Activated naive CD4-positive, alpha-beta T cell treated with anti-CD3 and anti-CD28 coated beads for 36 hours (primary cell): ENCODE measurements at regions not wholly inside any gene's neighbourhood (a gene's known extent, or its start where the extent isn't known, plus 50 kb on each side); places are given as distances from the start of the nearest gene placed in this dataset.
A peak's percentile ranks its signal among the peaks of the same experiment; 100 is the strongest.

Experiments used
- CTCF ChIA-PET: fragments of 350-600 bp; sonication (Branson Sonifier 250); formaldehyde crosslinking; loops from one replicate; lab custom pipeline; 2021; ENCODE audit warnings: antibody characterized with exemption; lab: Charles Lee
- DNase-seq: peaks from one replicate; pipeline ENCODE4 v3.0.0-alpha.2; 2020
- H3K27ac Mint-ChIP-seq: one replicate; pipeline ENCODE4 v1.8.0; 2021; ENCODE audit warnings: mild to moderate bottlenecking, mixed read lengths
- H3K27me3 Mint-ChIP-seq: one replicate; pipeline ENCODE4 v1.8.0; 2021; ENCODE audit warnings: low read depth, mixed read lengths
- H3K36me3 Mint-ChIP-seq: one replicate; pipeline ENCODE4 v1.8.0; 2021; ENCODE audit warnings: low read depth, mixed read lengths
- H3K4me1 Mint-ChIP-seq: one replicate; pipeline ENCODE4 v1.8.0; 2021; ENCODE audit warnings: low read depth, mixed read lengths
- H3K4me3 Mint-ChIP-seq: one replicate; pipeline ENCODE4 v1.8.0; 2021; ENCODE audit warnings: mild to moderate bottlenecking, moderate library complexity, mixed read lengths
- H3K9me3 Mint-ChIP-seq: one replicate; pipeline ENCODE4 v1.8.0; 2021; ENCODE audit warnings: mixed read lengths
- intact Hi-C: fragments of 100-400 bp; cut with micrococcal nuclease; formaldehyde crosslinking; loops from one replicate; pipeline ENCODE4 v1.15.1; 2023

DNA sequence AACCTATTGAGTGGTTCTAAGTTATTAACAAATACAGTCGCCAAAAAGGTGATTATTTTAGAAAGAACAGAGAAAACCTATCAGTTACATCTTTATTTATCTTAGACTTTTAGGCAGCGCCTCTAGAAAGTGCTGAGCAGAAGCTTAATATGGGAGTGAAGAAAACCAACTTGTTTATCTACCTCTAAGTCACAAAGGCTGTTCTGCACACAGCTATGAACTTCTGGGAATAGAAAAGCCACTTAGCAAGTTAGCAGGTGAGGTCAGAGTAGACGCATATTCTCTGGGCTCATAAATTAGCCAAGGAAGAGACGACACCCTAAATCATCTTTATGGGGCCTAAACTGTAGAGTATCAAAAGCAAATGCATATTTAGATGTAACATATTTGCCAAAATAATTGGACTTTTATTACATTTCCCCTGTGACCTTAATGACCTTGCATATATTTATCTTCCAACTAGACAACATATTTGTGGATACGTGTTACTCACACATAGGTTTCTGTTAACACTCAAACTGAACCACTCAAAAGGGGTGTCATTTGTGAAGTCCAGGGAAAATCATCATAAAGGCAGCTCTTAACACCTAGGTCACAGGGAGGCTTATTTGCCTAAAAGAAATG is 267.1 kb downstream of the ADGB start:
- no peak for DNase-seq
- Mint-ChIP-seq H3K27me3 (no peaks in the 10 kb centered on the region), H3K9me3 (no peaks in the 10 kb centered on the region), H3K4me3 (no peak overlapping the region), H3K4me1 (peaks cover 2% of the 10 kb centered on the region), H3K27ac (no peak overlapping the region), H3K36me3 (no peaks in the 10 kb centered on the region)
- CTCF ChIA-PET, result interaction anchor here (1.6 kb wide), 1 partner anchor 36 kb away, joined by 4 read pairs; no protein-coding TSS in a partner anchor
- intact Hi-C loops, result no loop called here

DNA sequence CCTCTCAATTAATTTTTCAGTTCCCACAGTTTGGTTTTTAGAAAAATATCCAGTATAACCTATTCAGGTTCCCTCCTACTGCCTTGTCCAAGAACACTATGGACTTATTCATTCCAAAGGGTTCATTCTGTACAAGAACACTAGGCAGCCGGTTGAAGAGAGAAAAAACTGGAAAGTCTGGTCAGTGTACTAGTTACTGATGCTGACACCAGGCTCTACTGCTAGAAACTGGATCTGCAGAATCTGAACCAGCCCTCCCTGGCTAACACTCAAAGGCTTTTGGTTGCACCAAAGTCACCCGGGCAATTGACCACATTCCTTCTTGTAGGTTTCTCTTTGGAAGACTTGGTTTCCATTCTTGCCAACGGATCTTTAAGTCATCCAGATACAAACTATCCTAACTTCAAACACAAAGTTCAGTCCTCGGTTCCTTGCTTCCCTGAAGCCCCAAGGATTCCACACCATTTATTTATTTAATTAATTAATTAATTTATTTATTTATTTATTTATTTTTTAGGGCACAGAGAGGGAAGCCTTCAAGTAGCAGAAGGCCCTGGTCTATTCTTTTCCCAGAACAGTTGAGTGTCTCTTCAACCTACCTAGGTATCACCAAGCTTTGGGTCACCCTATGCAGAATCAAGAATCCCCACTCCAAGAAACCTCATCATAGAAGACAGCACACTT is 268.1 kb downstream of the ADGB start:
- CTCF ChIA-PET, result no interaction called here
- H3K4me1 Mint-ChIP-seq, result peaks cover 4% of the 10 kb centered on the region
- intact Hi-C loops, result no loop called here
- H3K9me3 Mint-ChIP-seq, result no peaks in the 10 kb centered on the region
- H3K4me3 Mint-ChIP-seq, result no peak overlapping the region
- no peaks in the 10 kb centered on the region for H3K27me3 Mint-ChIP-seq
- DNase-seq, result no peak
- no peak overlapping the region for H3K27ac Mint-ChIP-seq
- H3K36me3 Mint-ChIP-seq, result no peaks in the 10 kb centered on the region

DNA sequence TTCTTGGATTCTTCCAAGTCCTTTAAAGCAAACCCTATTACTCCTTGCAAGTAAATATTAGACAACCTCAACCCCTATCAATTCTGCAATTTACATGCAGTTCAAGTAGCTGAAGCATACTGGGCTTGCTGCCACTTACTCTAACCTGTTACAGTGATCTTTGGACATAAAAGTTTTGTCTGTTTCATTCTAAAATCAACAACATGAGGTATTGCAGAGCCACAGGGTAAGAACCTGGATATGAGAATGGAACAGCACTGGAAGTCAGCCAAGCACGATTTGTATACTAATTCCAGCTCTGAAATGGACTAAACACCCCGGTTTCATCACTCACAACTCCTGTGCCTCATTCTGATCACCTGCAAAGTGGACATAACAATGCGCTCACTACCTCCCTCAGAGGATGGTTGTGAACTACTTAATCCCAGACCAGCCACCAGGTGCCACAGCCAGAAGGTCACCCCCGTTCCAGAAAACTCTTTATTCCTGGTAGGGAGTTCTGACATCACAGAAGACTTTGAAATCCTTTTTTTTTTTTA is 270.0 kb downstream of the ADGB start:
- CTCF ChIA-PET, result interaction anchor here (1.5 kb wide), 1 partner anchor 10 kb away, joined by 5 read pairs; no protein-coding TSS in a partner anchor
- no peak for DNase-seq
- intact Hi-C loops, result no loop called here
- no peak overlapping the region for H3K4me3 Mint-ChIP-seq
- H3K36me3 Mint-ChIP-seq, result no peaks in the 10 kb centered on the region
- H3K27me3 Mint-ChIP-seq, result no peaks in the 10 kb centered on the region
- H3K9me3 Mint-ChIP-seq, result no peaks in the 10 kb centered on the region
- H3K27ac Mint-ChIP-seq, result no peak overlapping the region
- H3K4me1 Mint-ChIP-seq, result peaks cover 4% of the 10 kb centered on the region

DNA sequence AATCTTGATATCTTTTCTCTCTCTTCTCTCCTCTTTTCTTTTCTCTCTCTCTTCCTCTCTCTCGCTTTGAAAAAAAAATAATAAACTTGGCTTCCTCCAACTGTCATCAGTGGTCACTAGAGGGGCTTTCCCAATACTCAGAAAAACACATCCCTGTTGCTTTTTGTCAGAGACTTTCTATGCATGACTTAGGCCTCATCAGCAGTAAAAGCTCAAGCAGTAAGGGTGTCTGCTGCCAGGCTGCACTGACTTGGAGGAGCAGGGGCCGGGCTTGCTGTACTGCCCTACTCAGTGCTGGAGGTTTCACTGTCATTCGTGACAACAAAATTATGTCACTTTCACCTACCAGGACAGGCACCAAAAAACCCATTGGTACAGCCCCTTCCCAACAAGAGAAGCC is 272.0 kb downstream of the ADGB start:
- no peaks in the 10 kb centered on the region for H3K9me3 Mint-ChIP-seq
- no peak for DNase-seq
- H3K27ac Mint-ChIP-seq, result no peak overlapping the region
- H3K27me3 Mint-ChIP-seq, result no peaks in the 10 kb centered on the region
- CTCF ChIA-PET, result interaction anchor here (1.1 kb wide), 1 partner anchor 14 kb away, joined by 3 read pairs; no protein-coding TSS in a partner anchor
- no peak overlapping the region for H3K4me3 Mint-ChIP-seq
- H3K4me1 Mint-ChIP-seq, result peaks cover 5% of the 10 kb centered on the region
- intact Hi-C loops, result no loop called here
- no peaks in the 10 kb centered on the region for H3K36me3 Mint-ChIP-seq

DNA sequence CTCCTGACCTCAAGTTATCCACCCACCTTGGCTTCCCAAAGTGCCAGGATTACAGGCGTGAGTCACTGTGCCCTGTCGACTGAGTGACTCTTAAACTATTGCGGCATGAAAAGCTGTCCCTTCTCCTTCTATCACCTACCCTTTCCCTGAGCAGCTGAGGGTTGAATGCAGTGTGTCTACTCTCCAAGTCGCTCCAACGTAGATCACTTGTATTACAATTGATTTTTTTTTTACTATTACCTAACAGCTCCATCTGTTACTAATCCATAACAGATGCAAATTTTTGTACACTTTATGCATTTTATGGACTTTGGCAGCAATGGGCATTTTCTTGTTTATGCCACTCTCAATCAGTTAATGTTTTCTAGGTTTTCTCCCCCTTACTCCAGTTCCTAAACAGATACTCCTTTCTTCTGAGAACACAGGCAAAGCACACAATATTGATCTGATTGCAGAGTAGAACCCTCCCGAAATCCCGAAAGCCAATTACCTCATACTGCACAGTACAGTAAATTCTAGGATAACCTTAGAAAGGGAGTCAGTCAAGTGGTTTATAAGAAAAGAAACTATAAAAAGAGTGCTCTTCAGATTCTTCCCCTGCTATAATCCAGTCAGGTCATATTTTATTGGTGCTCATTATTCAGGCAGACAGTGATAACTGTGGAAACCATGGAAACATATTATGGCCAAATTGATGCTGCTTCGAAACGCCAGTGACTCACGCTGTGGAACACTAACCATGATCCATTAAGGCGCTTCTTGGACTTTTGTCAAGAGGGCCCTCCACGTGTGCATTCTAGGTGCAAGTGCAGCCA is 273.0 kb downstream of the ADGB start:
- H3K4me3 Mint-ChIP-seq, result no peak overlapping the region
- DNase-seq, result no peak
- intact Hi-C loops, result no loop called here
- CTCF ChIA-PET, result no interaction called here
- H3K9me3 Mint-ChIP-seq, result no peaks in the 10 kb centered on the region
- no peak overlapping the region for H3K27ac Mint-ChIP-seq
- H3K36me3 Mint-ChIP-seq, result no peaks in the 10 kb centered on the region
- peaks cover 16% of the 10 kb centered on the region for H3K4me1 Mint-ChIP-seq
- no peaks in the 10 kb centered on the region for H3K27me3 Mint-ChIP-seq

DNA sequence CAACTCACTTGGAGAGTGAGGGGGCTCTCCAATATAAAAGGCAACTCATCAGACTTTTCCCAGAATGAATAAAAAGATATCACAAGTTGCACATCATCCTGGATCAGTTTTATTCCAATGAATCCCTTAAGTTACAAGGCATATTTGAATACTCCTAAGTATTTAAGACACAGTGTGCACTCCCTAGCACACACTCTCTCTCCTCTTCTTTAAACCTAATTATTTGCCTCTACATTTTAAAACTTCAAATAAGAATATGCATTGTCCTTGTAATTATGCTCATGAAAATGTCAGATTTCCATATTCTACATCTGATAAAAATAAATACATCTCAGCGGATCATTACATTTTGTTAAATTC is 273.6 kb downstream of the ADGB start:
- H3K36me3 Mint-ChIP-seq, result no peaks in the 10 kb centered on the region
- no peak for DNase-seq
- CTCF ChIA-PET, result no interaction called here
- H3K27ac Mint-ChIP-seq, result no peak overlapping the region
- H3K9me3 Mint-ChIP-seq, result no peaks in the 10 kb centered on the region
- H3K4me1 Mint-ChIP-seq, result peaks cover 21% of the 10 kb centered on the region
- no peaks in the 10 kb centered on the region for H3K27me3 Mint-ChIP-seq
- intact Hi-C loops, result no loop called here
- H3K4me3 Mint-ChIP-seq, result no peak overlapping the region

DNA sequence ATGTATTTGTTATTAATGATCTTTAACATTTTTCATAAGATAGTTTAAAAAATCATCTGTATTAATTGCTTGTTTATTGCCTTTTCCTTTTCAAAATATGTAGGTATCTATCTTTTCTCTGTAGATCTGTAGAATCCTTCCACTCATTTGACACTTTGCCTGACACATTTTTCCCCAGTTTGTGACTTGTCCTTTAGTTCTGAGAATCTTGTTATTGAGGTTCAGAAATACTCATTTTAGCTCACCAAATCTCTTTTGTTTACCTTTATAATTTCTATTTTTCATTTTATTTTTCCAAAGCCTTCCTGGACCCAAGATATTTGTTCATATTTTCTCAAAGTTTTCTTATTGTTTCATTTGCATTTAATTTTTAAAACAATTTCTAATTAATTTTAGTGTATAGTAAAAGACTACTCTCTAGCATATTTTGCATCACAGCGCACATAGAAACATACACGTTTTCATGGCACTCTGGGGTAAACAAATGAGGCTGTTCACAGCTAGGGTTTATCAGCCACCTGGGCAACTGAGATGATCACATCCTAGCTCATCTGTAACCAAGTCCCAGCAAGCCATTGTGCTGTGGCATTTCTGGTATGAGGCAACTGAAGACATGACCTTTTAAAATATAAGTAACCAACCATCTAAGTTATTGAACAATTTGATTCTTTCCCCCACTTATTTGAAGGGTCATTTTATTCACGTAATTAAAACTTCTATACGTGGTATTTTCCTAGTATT is 275.7 kb downstream of the ADGB start:
- Mint-ChIP-seq H3K9me3 (no peaks in the 10 kb centered on the region), H3K4me1 (peaks cover 23% of the 10 kb centered on the region), H3K36me3 (no peaks in the 10 kb centered on the region), H3K4me3 (no peak overlapping the region), H3K27ac (no peak overlapping the region), H3K27me3 (no peaks in the 10 kb centered on the region)
- CTCF ChIA-PET, result no interaction called here
- no peak for DNase-seq
- intact Hi-C loops, result loop anchor here (5.0 kb wide), 1 partner anchor 78 kb away; no protein-coding TSS in a partner anchor

DNA sequence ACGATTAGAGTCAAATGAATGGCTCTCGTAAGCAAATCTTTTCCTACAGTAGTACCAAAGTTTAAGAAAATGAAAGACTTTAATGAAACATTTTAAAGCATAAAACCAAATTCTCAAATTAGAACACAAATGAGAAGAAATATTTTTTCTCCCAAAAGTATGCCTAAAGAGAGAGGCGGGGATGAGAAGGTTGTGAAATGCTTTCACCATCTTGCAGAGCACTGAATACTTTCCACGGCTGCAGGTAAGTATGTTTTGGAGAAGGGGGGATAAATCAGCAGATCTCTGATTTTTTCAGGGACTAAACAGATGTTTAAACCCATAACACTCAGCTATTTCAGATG is 277.1 kb downstream of the ADGB start:
- H3K27me3 Mint-ChIP-seq, result no peaks in the 10 kb centered on the region
- no peak overlapping the region for H3K4me3 Mint-ChIP-seq
- DNase-seq, result no peak
- H3K4me1 Mint-ChIP-seq, result peaks cover 20% of the 10 kb centered on the region
- intact Hi-C loops, result loop anchor here (1.0 to 5.0 kb wide), 2 partner anchors 76 to 319 kb away; no protein-coding TSS in a partner anchor
- CTCF ChIA-PET, result no interaction called here
- no peaks in the 10 kb centered on the region for H3K36me3 Mint-ChIP-seq
- H3K27ac Mint-ChIP-seq, result no peak overlapping the region
- no peaks in the 10 kb centered on the region for H3K9me3 Mint-ChIP-seq

DNA sequence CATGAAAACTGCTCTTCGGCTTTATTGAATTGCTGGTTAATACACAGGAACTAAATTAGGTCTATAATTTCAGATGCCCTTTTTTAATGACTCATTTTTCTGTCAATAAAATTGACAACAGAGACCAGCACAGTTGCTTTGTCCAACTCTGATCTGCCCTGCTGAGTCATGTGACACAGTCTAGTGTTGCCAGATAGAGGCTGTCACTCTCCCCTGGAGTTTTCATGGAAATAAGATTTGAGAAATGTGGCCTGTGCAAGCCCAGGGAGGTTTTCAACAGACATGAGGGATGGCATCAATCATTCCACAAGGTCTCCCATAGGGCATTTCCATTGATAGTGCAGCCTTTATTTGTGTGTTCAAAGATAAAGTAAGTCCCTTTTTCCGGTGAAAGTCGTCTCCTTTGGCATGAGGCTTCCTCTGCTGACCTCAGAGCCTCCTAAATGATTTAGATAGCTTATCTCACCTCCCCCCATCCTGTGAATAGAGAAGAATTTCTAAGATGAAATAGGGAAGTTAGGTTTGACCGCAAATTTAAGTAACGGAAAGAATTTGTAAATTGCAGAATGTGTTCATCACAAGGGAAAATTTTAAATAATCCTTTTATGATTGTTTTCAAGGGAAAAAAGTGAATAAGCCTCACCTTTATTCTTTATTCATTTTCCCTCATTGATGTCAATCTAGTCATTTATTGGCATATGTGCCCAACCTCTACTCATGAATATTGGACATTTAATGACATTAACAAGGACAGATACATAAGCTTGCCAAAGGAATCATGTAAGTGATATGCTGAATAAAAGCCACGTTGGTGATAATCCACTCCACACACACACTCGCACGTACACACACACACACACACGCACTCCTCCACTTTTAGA is 277.7 kb downstream of the ADGB start:
- H3K4me3 Mint-ChIP-seq, result no peak overlapping the region
- DNase-seq, result no peak
- H3K4me1 Mint-ChIP-seq, result peaks cover 19% of the 10 kb centered on the region
- no peaks in the 10 kb centered on the region for H3K9me3 Mint-ChIP-seq
- H3K36me3 Mint-ChIP-seq, result no peaks in the 10 kb centered on the region
- no peaks in the 10 kb centered on the region for H3K27me3 Mint-ChIP-seq
- intact Hi-C loops, result loop anchor here (1.0 to 5.0 kb wide), 2 partner anchors 76 to 319 kb away; no protein-coding TSS in a partner anchor
- H3K27ac Mint-ChIP-seq, result peak overlapping the region; percentile 62
- CTCF ChIA-PET, result no interaction called here

DNA sequence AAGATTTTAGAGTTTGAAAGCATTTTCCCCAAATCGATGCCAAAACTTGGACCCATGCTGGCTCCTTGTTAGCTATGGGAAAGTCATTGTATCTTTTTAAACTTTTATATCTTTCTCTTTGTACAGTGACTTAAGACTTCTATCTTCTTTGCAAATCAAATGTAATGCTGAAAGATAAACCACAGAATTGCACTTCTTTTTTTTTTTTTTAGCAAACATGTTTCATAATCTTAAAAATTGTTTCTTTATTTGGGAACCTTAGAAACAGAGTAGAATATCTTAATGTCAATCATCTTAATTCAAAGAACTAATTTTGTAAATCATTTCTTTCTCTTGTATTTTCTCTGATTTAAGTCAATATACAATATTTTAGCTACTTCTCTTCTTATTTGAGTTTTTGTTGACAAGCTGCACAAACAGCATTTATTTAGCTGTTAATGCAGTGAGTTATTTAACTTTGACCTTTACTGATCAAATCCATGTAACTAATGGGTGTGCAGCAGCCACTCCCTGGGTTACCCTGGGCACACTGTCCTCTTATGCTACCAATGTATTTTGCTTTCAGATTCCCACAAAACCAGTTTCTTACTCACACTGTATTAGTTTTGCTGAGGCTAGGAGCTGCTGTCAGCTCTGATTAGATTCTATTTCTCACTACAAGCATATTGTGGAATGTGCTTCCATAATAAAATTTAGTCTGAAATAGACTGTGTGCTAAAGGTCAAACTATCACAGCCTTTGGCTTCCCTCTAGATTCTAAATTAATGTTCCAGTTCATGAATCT is 279.6 kb downstream of the ADGB start:
- Mint-ChIP-seq H3K36me3 (no peaks in the 10 kb centered on the region), H3K27me3 (no peaks in the 10 kb centered on the region), H3K4me1 (peaks cover 19% of the 10 kb centered on the region), H3K27ac (no peak overlapping the region), H3K9me3 (no peaks in the 10 kb centered on the region), H3K4me3 (no peak overlapping the region)
- intact Hi-C loops, result loop anchor here (5.0 kb wide), 1 partner anchor 74 kb away; no protein-coding TSS in a partner anchor
- no peak for DNase-seq
- CTCF ChIA-PET, result interaction anchor here (0.6 kb wide), 1 partner anchor 131 kb away, joined by 3 read pairs; no protein-coding TSS in a partner anchor

DNA sequence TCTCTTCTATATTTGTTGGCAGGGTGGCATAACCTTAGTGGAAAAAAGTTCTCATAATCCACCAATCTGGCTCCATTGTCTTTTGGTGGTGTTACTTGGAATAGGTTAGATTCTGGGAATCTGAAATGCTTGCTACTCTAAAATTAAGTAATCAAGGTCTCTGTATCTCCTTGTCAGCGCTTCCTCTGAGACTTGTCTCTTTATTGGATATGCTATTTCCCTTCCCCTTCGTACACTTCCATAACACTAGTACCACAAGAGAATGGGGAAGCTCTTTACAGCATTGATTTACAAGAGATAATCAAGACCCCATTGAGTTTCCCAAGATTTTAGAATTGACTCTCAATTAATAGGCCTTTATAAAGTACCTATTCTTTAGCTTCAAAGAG is 280.2 kb downstream of the ADGB start:
- no peak overlapping the region for H3K27ac Mint-ChIP-seq
- CTCF ChIA-PET, result no interaction called here
- H3K4me3 Mint-ChIP-seq, result no peak overlapping the region
- H3K4me1 Mint-ChIP-seq, result peaks cover 19% of the 10 kb centered on the region
- H3K36me3 Mint-ChIP-seq, result no peaks in the 10 kb centered on the region
- DNase-seq, result no peak
- no peaks in the 10 kb centered on the region for H3K9me3 Mint-ChIP-seq
- no peaks in the 10 kb centered on the region for H3K27me3 Mint-ChIP-seq
- intact Hi-C loops, result loop anchor here (5.0 kb wide), 1 partner anchor 73 kb away; no protein-coding TSS in a partner anchor
